ENCODE measurements at regions not wholly inside any gene's neighbourhood (a gene's known extent, or its start where the extent isn't known, plus 50 kb on each side); places are given as distances from the start of the nearest gene placed in this dataset.

DNA sequence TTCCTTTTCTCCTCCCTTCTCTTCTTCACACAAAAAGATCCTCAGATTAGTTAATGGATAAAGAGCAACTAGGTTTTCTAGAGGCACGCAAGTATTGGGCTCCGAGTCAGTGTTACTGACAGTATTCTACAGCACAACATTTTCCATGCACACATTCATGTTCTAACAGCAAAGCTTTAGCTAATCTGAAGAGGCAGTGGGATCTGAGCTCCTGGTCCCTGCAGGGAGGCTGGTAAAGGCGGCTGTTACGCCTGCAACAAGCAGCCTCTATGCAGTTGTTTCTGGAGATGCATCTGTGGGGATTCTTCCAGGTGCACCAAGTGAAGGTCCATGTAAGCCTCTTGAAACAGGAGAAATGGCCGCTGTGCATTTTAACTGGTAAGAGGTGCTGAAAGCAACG is 143.8 kb downstream of the EFNB2 start:
- H3K36me3 ChIP-seq (ENCODE audit: insufficient read depth, low read length) = no peaks in the 10 kb centered on the region
- no peak overlapping the region for H3K4me3 ChIP-seq (ENCODE audit: low read depth, low read length, poor library complexity, severe bottlenecking)
- H3K79me2 ChIP-seq (ENCODE audit: insufficient read depth, low read length) = no peaks in the 10 kb centered on the region
- H3K9me2 ChIP-seq (ENCODE audit: low read depth, low read length) = no peaks in the 10 kb centered on the region
- no peak overlapping the region for H3K4me2 ChIP-seq (ENCODE audit: low read length)
- no peaks in the 10 kb centered on the region for H3F3A ChIP-seq (ENCODE audit: insufficient read depth, low read length)
- H4K20me1 ChIP-seq (ENCODE audit: insufficient read depth, low read length) = no peaks in the 10 kb centered on the region
- H3K27ac ChIP-seq (ENCODE audit: low read depth, low read length, poor library complexity, severe bottlenecking) = no peak overlapping the region
- H3K27me3 ChIP-seq (ENCODE audit: insufficient read depth, low read length) = no peaks in the 10 kb centered on the region
- no peak overlapping the region for H3K9ac ChIP-seq (ENCODE audit: low read length)
- TF ChIP-seq, protein P1, sequence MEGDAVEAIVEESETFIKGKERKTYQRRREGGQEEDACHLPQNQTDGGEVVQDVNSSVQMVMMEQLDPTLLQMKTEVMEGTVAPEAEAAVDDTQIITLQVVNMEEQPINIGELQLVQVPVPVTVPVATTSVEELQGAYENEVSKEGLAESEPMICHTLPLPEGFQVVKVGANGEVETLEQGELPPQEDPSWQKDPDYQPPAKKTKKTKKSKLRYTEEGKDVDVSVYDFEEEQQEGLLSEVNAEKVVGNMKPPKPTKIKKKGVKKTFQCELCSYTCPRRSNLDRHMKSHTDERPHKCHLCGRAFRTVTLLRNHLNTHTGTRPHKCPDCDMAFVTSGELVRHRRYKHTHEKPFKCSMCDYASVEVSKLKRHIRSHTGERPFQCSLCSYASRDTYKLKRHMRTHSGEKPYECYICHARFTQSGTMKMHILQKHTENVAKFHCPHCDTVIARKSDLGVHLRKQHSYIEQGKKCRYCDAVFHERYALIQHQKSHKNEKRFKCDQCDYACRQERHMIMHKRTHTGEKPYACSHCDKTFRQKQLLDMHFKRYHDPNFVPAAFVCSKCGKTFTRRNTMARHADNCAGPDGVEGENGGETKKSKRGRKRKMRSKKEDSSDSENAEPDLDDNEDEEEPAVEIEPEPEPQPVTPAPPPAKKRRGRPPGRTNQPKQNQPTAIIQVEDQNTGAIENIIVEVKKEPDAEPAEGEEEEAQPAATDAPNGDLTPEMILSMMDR (IDR thresholded peaks at IDR 0.05; ENCODE audit: low read length) = no peak
- TF ChIP-seq EZH2 (IDR thresholded peaks at IDR 0.05; ENCODE audit: borderline replicate concordance, low read length) = no peak
- no peaks in the 10 kb centered on the region for H3K9me3 ChIP-seq (ENCODE audit: low read length)
- no peak overlapping the region for H2AFZ ChIP-seq (ENCODE audit: low read length)
- H3K4me1 ChIP-seq (ENCODE audit: insufficient read depth, low read length, severe bottlenecking) = no peaks in the 10 kb centered on the region

DNA sequence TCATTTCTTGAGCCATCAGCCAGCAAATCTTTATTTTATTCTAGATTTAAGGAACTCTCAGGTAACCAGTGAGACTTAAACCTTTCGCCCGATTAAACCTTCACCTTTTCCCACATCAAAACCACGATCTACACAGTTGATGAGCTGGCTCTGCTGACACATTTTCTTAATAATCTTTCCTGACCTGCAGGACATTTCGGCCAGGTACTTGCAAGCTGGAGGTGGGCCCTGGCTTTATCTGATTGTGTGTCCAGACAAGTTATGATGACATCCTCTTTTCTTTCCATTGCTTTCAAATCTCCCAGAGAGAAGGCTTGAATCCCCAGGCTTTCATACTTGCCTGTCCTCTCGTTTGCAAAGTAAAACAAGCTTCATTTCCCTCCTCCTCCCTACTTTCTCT is 144.2 kb downstream of the EFNB2 start:
- no peak overlapping the region for H3K4me3 ChIP-seq (ENCODE audit: low read depth, low read length, poor library complexity, severe bottlenecking)
- no peak overlapping the region for H3K27ac ChIP-seq (ENCODE audit: low read depth, low read length, poor library complexity, severe bottlenecking)
- TF ChIP-seq, protein P1 (IDR thresholded peaks at IDR 0.05; ENCODE audit: low read length) = no peak
- no peak for TF ChIP-seq EZH2 (IDR thresholded peaks at IDR 0.05; ENCODE audit: borderline replicate concordance, low read length)
- no peaks in the 10 kb centered on the region for H3F3A ChIP-seq (ENCODE audit: insufficient read depth, low read length)
- H3K9ac ChIP-seq (ENCODE audit: low read length) = no peak overlapping the region
- H3K79me2 ChIP-seq (ENCODE audit: insufficient read depth, low read length) = no peaks in the 10 kb centered on the region
- H3K9me3 ChIP-seq (ENCODE audit: low read length) = no peaks in the 10 kb centered on the region
- no peaks in the 10 kb centered on the region for H3K9me2 ChIP-seq (ENCODE audit: low read depth, low read length)
- H2AFZ ChIP-seq (ENCODE audit: low read length) = no peak overlapping the region
- no peaks in the 10 kb centered on the region for H3K4me1 ChIP-seq (ENCODE audit: insufficient read depth, low read length, severe bottlenecking)
- no peak overlapping the region for H3K4me2 ChIP-seq (ENCODE audit: low read length)
- no peaks in the 10 kb centered on the region for H3K36me3 ChIP-seq (ENCODE audit: insufficient read depth, low read length)
- H3K27me3 ChIP-seq (ENCODE audit: insufficient read depth, low read length) = no peaks in the 10 kb centered on the region
- no peaks in the 10 kb centered on the region for H4K20me1 ChIP-seq (ENCODE audit: insufficient read depth, low read length)

DNA sequence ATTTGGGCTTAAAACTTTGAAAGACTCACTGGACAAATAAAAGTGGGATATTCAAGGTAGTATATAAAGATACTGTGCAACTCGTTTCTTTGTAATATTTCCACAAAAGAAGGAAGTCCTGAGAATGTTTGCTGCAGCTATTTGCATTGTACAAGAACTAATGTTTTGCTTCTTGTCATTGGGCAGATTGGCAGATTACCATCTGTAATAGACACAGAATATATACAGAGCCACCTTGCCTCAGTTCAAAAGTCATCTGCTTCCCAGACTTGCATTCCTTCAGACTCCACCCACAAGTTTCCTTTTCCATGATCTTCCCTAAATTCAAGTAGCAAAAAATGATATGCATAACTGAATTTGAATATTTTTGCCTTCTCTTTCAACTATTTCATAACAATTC is 145.1 kb downstream of the EFNB2 start:
- H3K4me2 ChIP-seq (ENCODE audit: low read length) = no peak overlapping the region

More for the DNA sequence above, 145.1 kb downstream of the EFNB2 start:
- Histone ChIP-seq H3K36me3 (ENCODE audit: insufficient read depth, low read length) (no peaks in the 10 kb centered on the region), H3K9ac (ENCODE audit: low read length) (no peak overlapping the region), H2AFZ (ENCODE audit: low read length) (no peak overlapping the region), H3K27me3 (ENCODE audit: insufficient read depth, low read length) (no peaks in the 10 kb centered on the region), H3K4me1 (ENCODE audit: insufficient read depth, low read length, severe bottlenecking) (no peaks in the 10 kb centered on the region), H4K20me1 (ENCODE audit: insufficient read depth, low read length) (no peaks in the 10 kb centered on the region), H3K4me3 (ENCODE audit: low read depth, low read length, poor library complexity, severe bottlenecking) (no peak overlapping the region), H3K79me2 (ENCODE audit: insufficient read depth, low read length) (no peaks in the 10 kb centered on the region), H3K9me3 (ENCODE audit: low read length) (no peaks in the 10 kb centered on the region), H3K27ac (ENCODE audit: low read depth, low read length, poor library complexity, severe bottlenecking) (no peak overlapping the region), H3F3A (ENCODE audit: insufficient read depth, low read length) (no peaks in the 10 kb centered on the region), H3K9me2 (ENCODE audit: low read depth, low read length) (no peaks in the 10 kb centered on the region)
- no peak for TF ChIP-seq EZH2 (IDR thresholded peaks at IDR 0.05; ENCODE audit: borderline replicate concordance, low read length)
- TF ChIP-seq, protein P1 (IDR thresholded peaks at IDR 0.05; ENCODE audit: low read length) = no peak
